ENCODE measurements at regions not wholly inside any gene's neighbourhood (a gene's known extent, or its start where the extent isn't known, plus 50 kb on each side); places are given as distances from the start of the nearest gene placed in this dataset.

DNA sequence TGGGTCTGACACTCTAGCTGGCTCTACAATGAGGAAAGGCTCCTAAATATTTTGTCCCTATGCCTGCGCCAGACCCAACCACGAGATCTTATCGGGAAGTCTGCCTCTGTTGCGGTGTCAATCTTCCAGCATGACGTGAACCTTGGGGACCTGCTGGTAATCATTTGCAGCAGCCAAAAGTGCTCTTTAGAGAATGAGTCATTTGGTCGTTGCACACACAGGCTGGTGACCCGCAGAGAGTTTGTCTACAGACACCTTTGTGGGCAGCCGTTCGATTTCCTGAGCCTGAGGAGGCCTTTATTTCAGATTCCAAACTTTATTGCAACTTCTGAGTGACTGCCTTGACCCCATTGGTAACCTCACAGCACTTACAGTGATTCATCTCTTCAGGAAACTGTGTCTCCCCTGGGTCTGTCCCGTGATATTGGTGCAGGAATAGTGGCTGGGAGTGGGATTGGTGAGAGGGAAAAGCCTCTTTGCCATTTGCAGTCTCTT is 326.1 kb downstream of the NSG2 start:
- H2AFZ ChIP-seq (ENCODE audit: low read length) = no peak overlapping the region
- no peaks in the 10 kb centered on the region for H3K4me1 ChIP-seq (ENCODE audit: insufficient read depth, low read length, poor library complexity, severe bottlenecking)
- H3K9me2 ChIP-seq (ENCODE audit: insufficient read depth, low read length) = no peaks in the 10 kb centered on the region
- CTCF ChIA-PET (ENCODE audit: unreplicated experiment) = no interaction called here
- H3K9me3 ChIP-seq (ENCODE audit: low read length) = no peaks in the 10 kb centered on the region
- H4K20me1 ChIP-seq (ENCODE audit: insufficient read depth, low read length) = no peaks in the 10 kb centered on the region
- intact Hi-C loops (cut with micrococcal nuclease; ENCODE audit: unreplicated experiment) = no loop called here
- no peak for DNase-seq (ENCODE audit: low spot score)
- POLR2A ChIA-PET = no interaction called here
- no peak overlapping the region for H3K4me2 ChIP-seq (ENCODE audit: low read length)
- TF ChIP-seq, protein P1, sequence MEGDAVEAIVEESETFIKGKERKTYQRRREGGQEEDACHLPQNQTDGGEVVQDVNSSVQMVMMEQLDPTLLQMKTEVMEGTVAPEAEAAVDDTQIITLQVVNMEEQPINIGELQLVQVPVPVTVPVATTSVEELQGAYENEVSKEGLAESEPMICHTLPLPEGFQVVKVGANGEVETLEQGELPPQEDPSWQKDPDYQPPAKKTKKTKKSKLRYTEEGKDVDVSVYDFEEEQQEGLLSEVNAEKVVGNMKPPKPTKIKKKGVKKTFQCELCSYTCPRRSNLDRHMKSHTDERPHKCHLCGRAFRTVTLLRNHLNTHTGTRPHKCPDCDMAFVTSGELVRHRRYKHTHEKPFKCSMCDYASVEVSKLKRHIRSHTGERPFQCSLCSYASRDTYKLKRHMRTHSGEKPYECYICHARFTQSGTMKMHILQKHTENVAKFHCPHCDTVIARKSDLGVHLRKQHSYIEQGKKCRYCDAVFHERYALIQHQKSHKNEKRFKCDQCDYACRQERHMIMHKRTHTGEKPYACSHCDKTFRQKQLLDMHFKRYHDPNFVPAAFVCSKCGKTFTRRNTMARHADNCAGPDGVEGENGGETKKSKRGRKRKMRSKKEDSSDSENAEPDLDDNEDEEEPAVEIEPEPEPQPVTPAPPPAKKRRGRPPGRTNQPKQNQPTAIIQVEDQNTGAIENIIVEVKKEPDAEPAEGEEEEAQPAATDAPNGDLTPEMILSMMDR (conservative IDR thresholded peaks at IDR 0.05; ENCODE audit: low read length) = no peak
- no peak for TF ChIP-seq EZH2phosphoT487 (IDR thresholded peaks at IDR 0.05; ENCODE audit: borderline replicate concordance, low read depth, low read length)
- no peaks in the 10 kb centered on the region for H3K79me2 ChIP-seq (ENCODE audit: insufficient read depth, low read depth, low read length)
- H3K4me3 ChIP-seq (ENCODE audit: low read depth, low read length, poor library complexity, severe bottlenecking) = no peak overlapping the region
- H3K27ac ChIP-seq (ENCODE audit: low read depth, low read length, poor library complexity, severe bottlenecking) = no peak overlapping the region
- BruUV-seq (replicated peaks) = no TSS peak
- no peaks in the 10 kb centered on the region for H3K36me3 ChIP-seq (ENCODE audit: insufficient read depth, low read length)

DNA sequence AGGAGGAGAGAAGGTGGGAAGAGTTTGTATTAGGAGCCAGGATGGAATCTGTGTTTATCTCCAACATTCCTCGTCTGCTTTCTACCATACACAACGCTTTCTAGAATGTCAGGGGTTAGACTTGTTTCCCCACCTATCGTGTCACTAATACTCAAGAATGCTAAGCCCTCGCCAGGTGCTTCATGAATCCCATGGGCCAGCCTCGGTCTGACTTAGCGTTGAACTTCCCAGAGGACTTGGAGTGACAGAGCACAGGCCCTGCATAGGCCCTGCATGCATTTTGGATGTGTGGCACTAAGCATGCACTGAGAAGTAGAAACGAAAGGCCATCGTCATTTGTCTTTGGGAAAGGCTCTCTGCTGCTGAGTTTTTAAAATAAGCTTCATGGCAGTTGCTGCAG is 328.7 kb downstream of the NSG2 start:
- Histone ChIP-seq H3K27ac (ENCODE audit: low read depth, low read length, poor library complexity, severe bottlenecking) (no peak overlapping the region), H2AFZ (ENCODE audit: low read length) (no peak overlapping the region), H3K79me2 (ENCODE audit: insufficient read depth, low read depth, low read length) (no peaks in the 10 kb centered on the region), H3K4me3 (ENCODE audit: low read depth, low read length, poor library complexity, severe bottlenecking) (no peak overlapping the region), H3K36me3 (ENCODE audit: insufficient read depth, low read length) (no peaks in the 10 kb centered on the region), H3K4me1 (ENCODE audit: insufficient read depth, low read length, poor library complexity, severe bottlenecking) (no peaks in the 10 kb centered on the region), H3K9me3 (ENCODE audit: low read length) (no peaks in the 10 kb centered on the region), H3K4me2 (ENCODE audit: low read length) (no peak overlapping the region), H3K9me2 (ENCODE audit: insufficient read depth, low read length) (no peaks in the 10 kb centered on the region), H4K20me1 (ENCODE audit: insufficient read depth, low read length) (no peaks in the 10 kb centered on the region)
- POLR2A ChIA-PET = no interaction called here
- intact Hi-C loops (cut with micrococcal nuclease; ENCODE audit: unreplicated experiment) = no loop called here
- CTCF ChIA-PET (ENCODE audit: unreplicated experiment) = no interaction called here
- no TSS peak for BruUV-seq (replicated peaks)
- DNase-seq (ENCODE audit: low spot score) = no peak
- TF ChIP-seq EZH2phosphoT487 (IDR thresholded peaks at IDR 0.05; ENCODE audit: borderline replicate concordance, low read depth, low read length) = no peak

- no TSS peak for BruUV-seq (replicated peaks)
- DNase-seq (ENCODE audit: low spot score) = no peak
- TF ChIP-seq, protein P1 (conservative IDR thresholded peaks at IDR 0.05; ENCODE audit: low read length) = no peak
- no peak for TF ChIP-seq EZH2phosphoT487 (IDR thresholded peaks at IDR 0.05; ENCODE audit: borderline replicate concordance, low read depth, low read length)
- no peaks in the 10 kb centered on the region for H3K36me3 ChIP-seq (ENCODE audit: insufficient read depth, low read length)
- no peaks in the 10 kb centered on the region for H4K20me1 ChIP-seq (ENCODE audit: insufficient read depth, low read length)
- ChIA-PET CTCF (ENCODE audit: unreplicated experiment) (no interaction called here), POLR2A (no interaction called here)
- H3K79me2 ChIP-seq (ENCODE audit: insufficient read depth, low read depth, low read length) = no peaks in the 10 kb centered on the region
- H2AFZ ChIP-seq (ENCODE audit: low read length) = no peak overlapping the region
- intact Hi-C loops (cut with micrococcal nuclease; ENCODE audit: unreplicated experiment) = no loop called here
- H3K4me1 ChIP-seq (ENCODE audit: insufficient read depth, low read length, poor library complexity, severe bottlenecking) = no peaks in the 10 kb centered on the region
- H3K27ac ChIP-seq (ENCODE audit: low read depth, low read length, poor library complexity, severe bottlenecking) = no peak overlapping the region
- H3K4me3 ChIP-seq (ENCODE audit: low read depth, low read length, poor library complexity, severe bottlenecking) = no peak overlapping the region
- H3K9me2 ChIP-seq (ENCODE audit: insufficient read depth, low read length) = no peaks in the 10 kb centered on the region
- H3K9me3 ChIP-seq (ENCODE audit: low read length) = no peaks in the 10 kb centered on the region
- no peak overlapping the region for H3K4me2 ChIP-seq (ENCODE audit: low read length)
These were observed 330.6 kb downstream of the NSG2 start for GRCh38 chr5:174376056-174376455.

Measured in OCI-LY7 (cell line).